Inferior parietal cortex (tissue), 1 donor: ENCODE measurements at regions not wholly inside any gene's neighbourhood (a gene's known extent, or its start where the extent isn't known, plus 50 kb on each side); places are given as distances from the start of the nearest gene placed in this dataset.
"Not testable (repeated sequence)": the region's sequence is repeated elsewhere in the genome, so short reads cannot be mapped to it uniquely, and the experiment has no call there.

ENCODE experiments used
- DNase-seq: peaks from one replicate; pipeline ENCODE4 v3.0.0-alpha.2; 2016; ENCODE audit errors: extremely low spot score

DNA sequence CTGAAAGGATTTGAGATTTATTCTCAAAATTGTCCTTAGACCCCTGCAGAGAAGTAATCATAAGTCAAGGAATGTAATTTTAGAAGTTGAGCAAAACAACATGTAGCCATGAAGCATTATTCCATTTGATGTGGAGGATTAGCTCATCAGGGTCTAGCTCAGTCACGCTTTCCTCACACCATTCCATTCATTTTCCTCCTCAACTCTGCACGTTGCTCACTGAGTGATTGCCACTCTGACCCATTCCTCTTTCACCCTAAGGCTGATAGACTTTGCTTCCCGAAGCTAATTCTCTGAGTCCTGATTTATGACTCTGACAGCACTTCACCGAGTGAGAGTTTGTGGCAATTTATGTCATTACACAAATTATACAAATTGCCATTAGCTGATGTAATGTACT is 820.6 kb upstream of the PIK3C3 start:
- DNase-seq, result no peak

DNA sequence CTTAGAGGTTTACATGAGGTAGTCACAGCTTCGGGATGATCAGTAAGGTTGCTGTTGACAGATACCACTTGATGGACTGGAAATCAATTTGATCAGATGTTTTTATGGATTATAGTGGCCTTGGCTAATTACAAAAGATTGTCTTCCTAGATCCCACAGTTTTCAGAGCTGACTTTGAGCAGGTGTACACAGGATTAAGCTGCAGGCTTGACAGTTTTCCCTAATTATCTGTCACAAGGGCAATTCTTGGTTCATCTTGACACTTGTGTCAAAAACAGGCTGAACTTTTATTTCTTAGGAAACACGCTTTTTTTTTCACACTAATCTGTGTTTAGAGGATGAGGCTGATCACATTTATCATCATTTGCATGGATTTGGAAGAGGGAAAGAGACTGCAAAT is 824.0 kb upstream of the PIK3C3 start:
- DNase-seq, result no peak

- no peak for DNase-seq
Observed at GRCh38 chr18:41128545-41128944, 826.5 kb upstream of the PIK3C3 start.

DNA sequence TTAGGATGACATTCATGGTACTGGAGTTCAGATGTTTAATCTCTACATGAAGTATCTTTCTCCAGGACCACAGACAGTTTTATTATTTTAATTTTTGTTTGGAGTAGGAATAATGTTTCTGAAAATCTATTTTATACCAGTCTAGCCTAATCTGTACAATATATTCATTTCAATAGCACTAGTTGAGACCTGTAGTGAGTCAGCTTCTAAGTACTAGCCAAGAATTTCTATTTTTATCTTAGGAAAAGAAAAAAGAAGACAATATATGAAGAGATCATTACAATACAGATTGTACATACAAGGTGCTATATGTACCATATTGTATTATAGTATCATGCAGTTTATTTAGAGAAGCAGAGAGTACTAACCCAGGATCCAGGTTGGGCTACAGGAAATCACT is 826.9 kb upstream of the PIK3C3 start:
- no peak for DNase-seq

- DNase-seq, result no peak
Observed at GRCh38 chr18:41126541-41127235, 828.3 kb upstream of the PIK3C3 start.

DNA sequence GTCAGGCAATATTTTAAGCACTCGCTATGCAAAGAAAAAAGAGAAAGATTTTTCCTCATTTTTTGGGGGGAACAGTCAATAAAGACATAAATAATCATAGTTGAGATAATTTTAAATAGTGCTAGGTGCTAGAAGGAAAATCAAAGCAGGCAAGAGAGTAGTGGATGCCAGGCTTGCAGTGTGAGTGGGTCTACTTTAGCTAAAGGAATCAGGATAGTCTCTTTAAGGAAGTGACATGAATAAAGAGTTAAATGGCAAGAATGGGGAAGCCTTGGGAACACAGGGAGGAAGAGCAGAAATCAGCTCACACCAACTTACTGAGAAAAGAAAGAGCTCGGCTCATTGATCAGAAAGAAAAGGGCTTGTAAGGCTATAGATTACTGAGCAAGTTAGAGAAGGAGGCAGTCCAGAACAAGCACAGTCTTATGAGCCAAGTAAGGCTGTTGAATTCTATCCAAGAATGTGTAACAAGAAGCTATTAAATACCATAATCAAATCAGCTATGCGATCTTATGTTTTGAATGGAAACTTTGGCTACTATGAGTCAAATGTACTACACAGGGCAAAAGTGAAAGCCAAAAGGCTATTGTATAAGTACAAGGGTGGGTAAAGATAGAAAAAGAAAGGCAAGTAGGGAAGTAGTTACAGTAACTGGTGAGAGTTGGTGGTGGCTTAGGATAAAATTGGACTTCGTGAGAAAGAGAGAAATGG is 833.8 kb upstream of the PIK3C3 start:
- no peak for DNase-seq

DNA sequence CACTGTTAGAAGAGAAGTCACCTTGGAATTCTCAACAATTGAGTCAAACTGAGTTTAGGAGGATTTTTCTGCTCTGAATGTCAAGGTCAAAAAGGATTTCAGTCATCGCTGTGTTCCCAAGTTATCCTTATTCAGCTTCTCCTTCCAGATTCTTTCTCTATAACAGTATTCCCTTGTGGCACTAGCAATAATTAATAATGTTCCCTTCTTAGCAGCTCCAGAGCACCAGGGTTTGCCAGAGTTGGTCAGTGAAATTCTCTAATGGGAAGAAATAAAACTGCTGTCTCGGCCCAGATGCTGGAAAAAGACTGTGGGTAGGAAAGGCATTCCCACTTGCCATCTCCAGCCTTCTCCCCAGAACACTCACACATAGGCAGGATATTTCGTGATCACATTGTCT is 836.0 kb upstream of the PIK3C3 start:
- DNase-seq, result no peak

GRCh38 chr18:41113885-41114482 is 841.0 kb upstream of the PIK3C3 start:
- no peak for DNase-seq

DNA sequence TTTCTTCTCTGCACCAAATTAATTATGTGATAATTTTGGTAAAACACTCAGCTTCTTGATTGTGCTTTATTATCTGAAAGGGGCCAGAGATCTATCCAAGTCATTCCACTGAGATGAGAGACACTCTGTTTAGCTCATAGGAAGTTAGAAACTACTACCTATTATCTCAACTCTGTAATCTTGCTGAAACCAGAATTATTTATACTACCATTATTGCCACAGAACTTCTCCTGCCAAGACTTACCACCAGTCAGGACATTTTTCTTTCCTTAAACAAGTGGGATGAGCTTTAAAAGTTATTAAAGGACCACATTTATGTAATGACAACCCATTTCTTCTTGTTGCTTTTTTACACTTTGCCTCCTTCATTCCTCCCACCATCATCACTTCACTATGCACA is 855.6 kb upstream of the PIK3C3 start:
- no peak for DNase-seq

DNA sequence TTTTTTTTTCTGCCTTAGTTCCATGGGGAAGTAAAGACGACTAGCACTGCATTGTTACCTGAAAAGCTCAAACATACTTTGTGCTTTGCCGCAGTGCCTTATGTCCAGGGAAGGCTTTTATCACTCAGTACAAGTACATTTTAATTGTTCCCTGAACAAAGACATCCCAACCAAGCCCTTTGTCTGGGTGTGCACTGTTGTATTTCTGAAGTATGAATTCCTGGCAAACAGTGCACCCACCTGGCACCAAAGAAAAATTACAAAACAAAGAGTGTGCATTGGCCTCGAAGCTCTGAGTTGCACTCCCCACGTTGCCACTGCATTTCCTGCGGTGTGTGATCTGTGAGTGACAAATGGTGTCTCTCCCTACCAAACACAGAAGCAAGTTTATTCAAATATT is 858.5 kb upstream of the PIK3C3 start:
- DNase-seq, result no peak

- DNase-seq, result no peak
Observed at GRCh38 chr18:41077076-41077475, 878.0 kb upstream of the PIK3C3 start.

DNA sequence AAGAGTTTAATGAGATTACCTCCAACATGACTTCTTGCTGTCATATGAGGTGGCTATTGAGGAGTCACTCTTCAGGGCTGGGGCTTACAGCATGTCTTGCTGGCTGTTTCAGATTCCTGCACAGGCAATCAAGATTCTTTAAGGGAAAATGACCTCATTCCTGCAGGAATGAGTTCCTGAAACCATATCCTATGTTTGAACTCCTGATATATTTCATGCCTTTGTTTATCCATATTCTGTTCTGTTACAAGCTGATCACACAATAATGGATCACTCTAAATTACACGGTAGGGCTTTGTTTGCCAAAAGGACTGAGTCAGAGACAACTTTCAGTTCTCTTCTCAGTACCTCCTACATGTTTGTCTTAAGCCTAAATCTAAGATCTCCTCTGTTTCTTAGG is 879.8 kb upstream of the PIK3C3 start:
- no peak for DNase-seq

- DNase-seq, result no peak
Observed at GRCh38 chr18:41073372-41073954, 881.6 kb upstream of the PIK3C3 start.

- DNase-seq, result no peak
Observed at GRCh38 chr18:41072946-41073345, 882.1 kb upstream of the PIK3C3 start.

GRCh38 chr18:41071826-41072225 is 883.2 kb upstream of the PIK3C3 start:
- no peak for DNase-seq

GRCh38 chr18:41069167-41069566 is 885.9 kb upstream of the PIK3C3 start:
- no peak for DNase-seq

DNA sequence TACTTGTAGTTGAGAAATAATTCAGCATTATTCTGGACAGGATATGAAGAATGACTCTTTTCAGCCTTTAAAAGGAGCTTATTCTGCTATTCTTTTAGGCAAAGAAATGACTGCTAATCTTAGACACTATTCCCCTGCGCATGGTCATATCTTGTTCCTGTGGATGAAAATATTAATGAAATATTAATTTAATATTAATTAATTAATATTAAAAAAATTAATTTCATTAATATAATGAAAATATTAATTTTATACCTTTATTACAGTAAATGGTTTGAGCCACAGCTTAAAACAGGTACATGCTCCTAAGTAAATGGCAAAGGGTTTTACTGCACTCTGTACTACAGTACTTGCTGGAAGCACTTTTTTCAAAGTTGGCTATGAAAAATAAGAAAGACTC is 890.1 kb upstream of the PIK3C3 start:
- DNase-seq, result no peak

- DNase-seq, result no peak
Observed at GRCh38 chr18:41060967-41061366, 894.1 kb upstream of the PIK3C3 start.

- no peak for DNase-seq
Observed at GRCh38 chr18:41059126-41059415, 896.0 kb upstream of the PIK3C3 start.

- DNase-seq, result no peak
Observed at GRCh38 chr18:41058351-41059125, 896.5 kb upstream of the PIK3C3 start.

DNA sequence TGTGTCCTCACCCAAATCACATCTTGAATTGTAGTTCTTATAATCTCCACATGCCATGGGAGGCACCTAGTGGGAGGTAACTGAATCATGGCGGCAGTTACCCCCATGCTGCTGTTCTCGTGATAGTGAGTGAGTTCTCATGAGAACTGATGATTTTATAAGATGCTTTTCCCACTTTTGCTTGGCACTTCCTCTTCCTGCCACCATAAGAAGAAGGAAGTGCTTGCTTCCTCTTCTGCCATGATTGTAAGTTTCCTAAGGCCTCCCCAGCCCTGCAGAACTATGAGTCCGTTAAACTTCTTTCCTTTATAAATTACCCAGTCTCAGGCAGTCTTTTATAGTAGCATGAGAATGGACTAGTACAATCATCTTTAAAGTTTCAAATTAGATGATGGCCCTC is 902.4 kb upstream of the PIK3C3 start:
- no peak for DNase-seq

- not testable (repeated sequence) for DNase-seq
Observed at GRCh38 chr18:41046250-41046649, 908.8 kb upstream of the PIK3C3 start.
